Activated B cell treated with CpG ODN at 0.5 μM for 24 hours (primary cell): ENCODE measurements at regions not wholly inside any gene's neighbourhood (a gene's known extent, or its start where the extent isn't known, plus 50 kb on each side); places are given as distances from the start of the nearest gene placed in this dataset.

Experiments
- ATAC-seq: fragments of 200-7000 bp; cut with Tn5 transposase; one replicate; pipeline ENCODE4 v1.10.0; 2021; ENCODE audit warnings: low read depth, mild to moderate bottlenecking, moderate library complexity
- CTCF ChIA-PET: fragments of 350-600 bp; sonication (Branson Sonifier 250); formaldehyde crosslinking; loops from one replicate; lab custom pipeline; 2021; ENCODE audit warnings: antibody characterized with exemption; lab: Charles Lee
- POLR2A ChIA-PET: fragments of 350-600 bp; sonication (Branson Sonifier 250); formaldehyde crosslinking; loops from one replicate; lab custom pipeline; 2021; ENCODE audit warnings: antibody characterized with exemption; lab: Charles Lee
- DNase-seq: peaks from one replicate; pipeline ENCODE4 v3.0.0; 2022
- H3K27ac Mint-ChIP-seq: one replicate; pipeline ENCODE4 v1.8.0; 2020; ENCODE audit warnings: mixed read lengths
- H3K27me3 Mint-ChIP-seq: one replicate; pipeline ENCODE4 v1.8.0; 2021; ENCODE audit warnings: mixed read lengths
- H3K36me3 Mint-ChIP-seq: one replicate; pipeline ENCODE4 v1.8.0; 2021; ENCODE audit warnings: low read depth, mixed read lengths
- H3K4me1 Mint-ChIP-seq: one replicate; pipeline ENCODE4 v1.8.0; 2021; ENCODE audit warnings: mixed read lengths
- H3K4me3 Mint-ChIP-seq: one replicate; pipeline ENCODE4 v1.8.0; 2020; ENCODE audit warnings: mild to moderate bottlenecking, mixed read lengths
- H3K9me3 Mint-ChIP-seq: one replicate; pipeline ENCODE4 v1.8.0; 2020; ENCODE audit warnings: mixed read lengths
- CTCF ChIP-seq: fragments of 200-600 bp; IDR thresholded peaks from one replicate; pipeline ENCODE4 v1.8.0; 2022; ENCODE audit warnings: antibody characterized with exemption, mild to moderate bottlenecking
- intact Hi-C: fragments of 100-400 bp; cut with micrococcal nuclease; formaldehyde crosslinking; loops from one replicate; pipeline ENCODE4 v1.15.1; 2024

DNA sequence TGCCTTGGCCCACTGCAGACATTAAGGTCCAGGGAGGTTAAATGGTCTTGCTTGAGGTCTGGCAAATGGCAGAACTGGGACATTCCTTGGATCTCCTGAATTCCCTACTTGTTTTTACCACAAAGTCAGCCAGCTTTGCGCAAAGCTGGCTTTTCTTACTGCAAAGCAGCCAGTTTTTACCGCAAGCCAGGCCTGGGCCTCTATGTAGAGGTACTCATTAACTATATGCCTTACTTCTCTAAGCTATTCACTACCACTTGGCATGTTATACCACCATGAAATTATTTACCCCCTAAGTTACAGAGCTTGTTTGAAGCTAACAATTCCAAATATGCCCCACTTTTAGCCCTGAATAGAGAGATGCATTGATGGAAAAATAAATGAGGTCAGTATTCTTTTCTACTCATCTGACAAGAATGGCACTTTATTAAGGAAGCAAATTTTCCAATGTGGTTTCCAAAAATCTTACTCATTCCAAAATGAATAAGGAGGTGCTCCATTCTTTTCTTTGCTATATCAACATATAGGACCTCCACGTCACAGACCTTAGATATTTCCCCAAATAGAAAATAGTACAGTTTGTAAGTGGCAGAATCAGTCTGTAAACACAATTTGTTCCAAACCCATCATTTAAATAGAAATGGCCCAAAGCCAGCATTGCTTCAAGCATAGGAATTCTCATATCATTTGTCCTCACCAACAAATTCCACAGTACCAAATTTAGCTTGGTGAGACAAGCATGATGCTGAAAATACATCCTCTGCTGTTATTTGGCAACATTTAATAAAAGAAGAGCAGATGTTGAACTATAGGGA, 143.9 kb upstream of the TSC22D1 start:
- no peaks in the 10 kb centered on the region for H3K36me3 Mint-ChIP-seq
- H3K27ac Mint-ChIP-seq = no peak overlapping the region
- no peak overlapping the region for H3K4me3 Mint-ChIP-seq
- ATAC-seq (no peak), DNase-seq (no peak)
- H3K27me3 Mint-ChIP-seq = peaks cover 8% of the 10 kb centered on the region
- peaks cover 5% of the 10 kb centered on the region for H3K9me3 Mint-ChIP-seq
- ChIA-PET POLR2A (no interaction called here), CTCF (no interaction called here)
- no peak for TF ChIP-seq CTCF
- H3K4me1 Mint-ChIP-seq = no peaks in the 10 kb centered on the region
- intact Hi-C loops = no loop called here

- ATAC-seq (no peak), DNase-seq (no peak)
- Mint-ChIP-seq H3K4me3 (no peak overlapping the region), H3K9me3 (peaks cover 5% of the 10 kb centered on the region), H3K27ac (no peak overlapping the region), H3K4me1 (no peaks in the 10 kb centered on the region), H3K27me3 (peaks cover 8% of the 10 kb centered on the region), H3K36me3 (no peaks in the 10 kb centered on the region)
- no peak for TF ChIP-seq CTCF
- ChIA-PET CTCF (no interaction called here), POLR2A (no interaction called here)
- intact Hi-C loops = no loop called here
Observed at GRCh38 chr13:44718467-44718866, 142.3 kb upstream of the TSC22D1 start.

GRCh38 chr13:44715287-44716230, 139.4 kb upstream of the TSC22D1 start:
- intact Hi-C loops = no loop called here
- ChIA-PET CTCF (interaction anchor here (0.9 kb wide), 1 partner anchor 232 kb away, joined by 3 read pairs; no protein-coding TSS in a partner anchor), POLR2A (no interaction called here)
- H3K27me3 Mint-ChIP-seq = no peaks in the 10 kb centered on the region
- no peak overlapping the region for H3K27ac Mint-ChIP-seq
- H3K4me1 Mint-ChIP-seq = no peaks in the 10 kb centered on the region
- no peaks in the 10 kb centered on the region for H3K36me3 Mint-ChIP-seq
- no peak overlapping the region for H3K4me3 Mint-ChIP-seq
- no peak for TF ChIP-seq CTCF
- DNase-seq (no peak), ATAC-seq (no peak)
- no peaks in the 10 kb centered on the region for H3K9me3 Mint-ChIP-seq

GRCh38 chr13:44713788-44714469, 137.8 kb upstream of the TSC22D1 start:
- no peaks in the 10 kb centered on the region for H3K4me1 Mint-ChIP-seq
- no peak for TF ChIP-seq CTCF
- no peak overlapping the region for H3K27ac Mint-ChIP-seq
- DNase-seq (no peak), ATAC-seq (no peak)
- no peaks in the 10 kb centered on the region for H3K9me3 Mint-ChIP-seq
- no peaks in the 10 kb centered on the region for H3K27me3 Mint-ChIP-seq
- ChIA-PET POLR2A (no interaction called here), CTCF (no interaction called here)
- H3K36me3 Mint-ChIP-seq = no peaks in the 10 kb centered on the region
- intact Hi-C loops = no loop called here
- H3K4me3 Mint-ChIP-seq = no peak overlapping the region

DNA sequence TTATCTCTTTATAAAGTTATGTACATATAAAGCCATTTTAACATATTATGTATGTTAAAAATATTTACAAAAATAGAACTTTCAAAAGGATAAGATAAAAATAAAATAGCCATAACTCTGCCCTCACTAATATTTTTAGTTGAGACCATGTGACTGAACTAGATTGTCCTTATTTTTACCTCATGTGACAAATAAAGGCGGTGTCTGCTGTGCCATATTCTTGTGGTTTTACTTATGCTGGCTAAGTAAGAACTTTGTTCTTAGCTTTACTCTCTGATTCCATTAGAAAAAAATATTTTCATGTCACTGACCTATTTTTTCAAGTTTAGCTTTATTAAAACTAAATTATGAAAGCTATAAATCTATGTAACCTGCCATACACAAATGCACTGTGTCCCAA, 135.6 kb upstream of the TSC22D1 start:
- DNase-seq = no peak

More for the DNA sequence above, 135.6 kb upstream of the TSC22D1 start:
- Mint-ChIP-seq H3K9me3 (no peaks in the 10 kb centered on the region), H3K4me1 (no peaks in the 10 kb centered on the region), H3K27ac (no peak overlapping the region), H3K4me3 (no peak overlapping the region), H3K27me3 (peaks cover under 1% of the 10 kb centered on the region), H3K36me3 (no peaks in the 10 kb centered on the region)
- ChIA-PET POLR2A (no interaction called here), CTCF (no interaction called here)
- TF ChIP-seq CTCF = no peak
- intact Hi-C loops = no loop called here
- no peak for ATAC-seq
